GM12892 (cell line): ENCODE measurements at regions not wholly inside any gene's neighbourhood (a gene's known extent, or its start where the extent isn't known, plus 50 kb on each side); places are given as distances from the start of the nearest gene placed in this dataset.
A peak's percentile ranks its signal among the peaks of the same experiment; 100 is the strongest.
"Not testable (repeated sequence)": the region's sequence is repeated elsewhere in the genome, so short reads cannot be mapped to it uniquely, and the experiment has no call there.

Source experiments
- DNase-seq: peaks from one replicate; pipeline ENCODE4 v3.0.0; 2011; ENCODE audit not compliant: insufficient read length
- FAIRE-seq: peaks from 2 replicates; lab custom pipeline; 2011; peaks lifted over from hg19 to GRCh38; lab: Jason Lieb, UNC
- POLR2A ChIP-seq: IDR thresholded peaks from 2 replicates; pipeline ENCODE4 v1.6.1; 2011; ENCODE audit warnings: low read depth, low read length, control low read depth
- POLR2AphosphoS5 ChIP-seq: IDR thresholded peaks from 2 replicates; pipeline ENCODE4 v1.6.1; 2011; ENCODE audit warnings: low read depth, low read length, control low read depth
- TAF1 ChIP-seq: IDR thresholded peaks from 2 replicates; pipeline ENCODE4 v1.6.1; 2011; ENCODE audit warnings: low read depth, mild to moderate bottlenecking, control low read depth, low read length, borderline replicate concordance

DNA sequence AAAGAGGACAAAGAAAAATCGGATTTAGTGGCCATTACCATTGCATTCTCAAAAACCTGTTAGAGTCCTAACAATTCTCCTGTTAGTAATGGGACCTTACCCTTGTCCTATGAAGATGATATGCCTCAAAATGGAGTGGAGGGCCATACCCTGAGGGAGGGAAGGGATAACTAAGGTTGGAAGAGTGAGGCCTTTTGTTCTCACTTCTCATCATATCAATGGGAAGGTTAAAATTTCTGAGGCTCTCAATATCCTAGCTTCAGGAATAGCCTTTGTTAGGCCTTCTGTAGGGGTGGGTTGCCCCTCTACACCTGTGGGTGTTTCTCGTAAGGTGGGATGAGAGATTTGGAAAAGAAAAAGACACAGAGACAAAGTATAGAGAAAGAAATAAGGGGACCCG is 109.4 kb upstream of the SGIP1 start:
- DNase-seq, FAIRE-seq: not testable (repeated sequence)

DNA sequence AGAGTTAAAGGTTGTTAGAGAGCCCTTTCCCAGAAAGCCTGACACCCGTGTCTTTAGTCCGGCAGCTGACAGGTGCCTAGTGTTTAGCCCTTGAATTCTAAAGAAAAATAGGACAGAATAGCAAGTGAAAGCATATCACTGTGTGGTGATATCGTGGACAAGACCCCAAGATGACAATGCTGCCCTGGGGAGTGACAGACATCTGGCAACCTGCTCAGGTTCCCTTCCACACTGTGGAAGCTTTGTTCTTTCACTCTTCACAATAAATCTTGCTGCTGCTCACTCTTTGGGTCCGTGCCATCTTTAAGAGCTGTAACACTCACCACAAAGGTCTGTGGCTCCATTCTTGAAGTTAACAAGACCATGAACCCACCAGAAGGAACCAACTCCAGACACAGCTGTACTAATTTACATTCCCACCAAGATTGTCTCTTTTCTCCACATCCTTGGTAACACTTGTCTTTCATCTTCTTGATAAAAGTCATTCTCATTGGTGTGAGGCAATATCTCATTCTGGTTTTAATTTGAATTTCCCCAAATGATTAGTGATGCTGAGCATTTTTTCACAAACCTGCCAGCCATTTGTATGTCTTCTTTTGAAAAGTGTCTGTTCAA is 107.6 kb upstream of the SGIP1 start:
- DNase-seq, result no peak
- no peak for TF ChIP-seq TAF1
- no peak for TF ChIP-seq POLR2A
- TF ChIP-seq POLR2AphosphoS5, result no peak
- no peak for FAIRE-seq

DNA sequence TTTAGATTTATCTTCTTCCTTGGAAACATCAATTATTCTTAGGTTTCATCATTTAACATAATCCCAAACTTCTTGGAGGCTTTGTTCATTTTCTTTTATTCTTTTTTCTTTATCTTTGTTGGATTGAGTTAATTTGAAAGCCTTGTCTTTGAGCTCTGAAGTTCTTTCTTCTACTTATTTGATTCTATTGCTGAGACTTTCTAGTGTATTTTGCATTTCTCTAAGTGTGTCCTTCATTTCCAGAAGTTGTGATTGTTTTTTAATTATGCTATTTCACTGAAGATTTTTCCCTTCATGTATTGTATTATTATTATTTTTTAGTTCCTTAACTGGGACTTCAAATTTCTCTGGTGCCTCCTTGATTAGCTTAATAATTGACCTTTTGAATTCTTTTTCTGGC is 103.1 kb upstream of the SGIP1 start:
- DNase-seq, result not testable (repeated sequence)

DNA sequence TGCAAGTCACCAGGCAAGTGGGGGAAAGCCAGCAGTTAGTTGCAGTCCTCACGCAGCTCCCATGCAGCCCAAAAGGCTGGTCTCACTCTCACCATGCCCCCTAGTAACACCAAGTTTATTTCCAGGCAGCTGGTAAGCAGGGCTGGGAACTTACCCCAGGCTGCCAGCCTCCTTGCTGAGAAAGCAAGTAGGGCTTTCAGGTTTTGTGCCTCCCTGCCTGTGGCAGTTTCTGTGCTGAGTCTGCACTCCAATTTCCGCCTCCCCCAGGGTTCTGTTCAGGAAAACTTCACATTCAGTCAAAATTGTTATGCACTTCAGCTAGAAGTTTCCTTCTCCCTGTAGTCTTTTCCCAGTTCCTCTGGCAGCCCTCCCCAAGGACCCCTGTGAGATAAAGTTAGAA is 102.0 kb upstream of the SGIP1 start:
- TF ChIP-seq POLR2A (no peak), TAF1 (no peak), POLR2AphosphoS5 (no peak)
- FAIRE-seq (no peak), DNase-seq (no peak)

More for the DNA sequence above, 103.1 kb upstream of the SGIP1 start:
- FAIRE-seq, result not testable (repeated sequence)

DNA sequence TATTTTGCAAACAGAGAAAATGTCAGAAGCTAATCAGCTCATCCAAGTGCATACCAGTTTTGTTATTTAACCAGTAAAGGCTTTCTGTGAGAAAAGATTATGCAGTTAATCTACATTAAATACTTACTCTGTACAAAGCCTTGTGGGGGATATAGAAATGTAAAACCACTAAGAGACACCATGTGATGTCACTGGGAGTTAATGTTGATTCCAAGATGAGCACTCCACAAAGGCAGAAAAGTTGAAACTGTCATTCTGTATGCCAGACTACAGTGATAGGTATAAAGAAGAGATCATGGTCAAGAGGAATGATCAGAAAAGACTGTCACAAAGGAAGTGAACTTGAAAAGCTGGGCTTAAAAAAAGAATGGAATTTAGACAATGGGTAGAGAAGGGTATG is 100.3 kb upstream of the SGIP1 start:
- DNase-seq (no peak), FAIRE-seq (no peak)
- no peak for TF ChIP-seq POLR2AphosphoS5
- no peak for TF ChIP-seq POLR2A
- no peak for TF ChIP-seq TAF1

DNA sequence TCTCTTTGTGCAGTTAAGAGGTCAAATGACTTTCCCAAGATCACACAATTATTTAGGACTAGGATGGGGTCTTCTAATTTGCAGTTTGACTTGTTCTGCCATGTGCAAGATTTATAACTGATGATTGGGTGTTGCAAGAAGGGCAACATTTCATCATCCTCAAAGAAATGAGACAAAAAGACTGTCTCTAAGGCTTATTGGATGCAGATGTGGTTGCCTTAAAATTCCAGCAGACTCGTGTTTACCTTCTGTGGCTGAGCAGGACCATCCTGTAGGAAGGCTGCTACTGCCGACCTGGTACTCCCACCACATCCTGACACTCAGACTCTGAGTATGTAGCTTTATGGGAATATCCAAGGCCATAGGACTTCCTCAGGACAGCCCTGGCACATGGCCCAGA is 99.9 kb upstream of the SGIP1 start:
- DNase-seq, result no peak
- FAIRE-seq, result no peak
- no peak for TF ChIP-seq POLR2AphosphoS5

DNA sequence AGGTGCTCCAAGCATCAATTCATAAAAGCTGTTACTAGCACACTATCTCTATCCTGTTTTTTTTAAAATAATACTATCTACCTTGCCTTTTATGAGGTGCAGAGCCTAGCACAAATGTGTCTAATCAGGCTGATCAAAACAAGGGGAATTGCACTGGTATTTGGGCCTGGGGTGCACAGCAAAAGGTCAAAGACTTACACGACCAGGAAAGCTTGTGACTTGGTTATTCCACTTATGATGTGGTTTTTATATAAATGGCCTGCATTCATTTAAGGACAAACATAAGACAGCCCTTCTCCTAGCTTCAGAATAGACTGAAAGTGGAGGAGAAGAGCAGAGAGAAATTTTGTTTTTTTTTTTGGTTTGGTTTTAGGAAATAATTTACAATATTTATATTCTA is 98.4 kb upstream of the SGIP1 start:
- DNase-seq, result no peak
- no peak for TF ChIP-seq POLR2AphosphoS5
- TF ChIP-seq POLR2A, result no peak
- no peak for TF ChIP-seq TAF1
- FAIRE-seq, result no peak

DNA sequence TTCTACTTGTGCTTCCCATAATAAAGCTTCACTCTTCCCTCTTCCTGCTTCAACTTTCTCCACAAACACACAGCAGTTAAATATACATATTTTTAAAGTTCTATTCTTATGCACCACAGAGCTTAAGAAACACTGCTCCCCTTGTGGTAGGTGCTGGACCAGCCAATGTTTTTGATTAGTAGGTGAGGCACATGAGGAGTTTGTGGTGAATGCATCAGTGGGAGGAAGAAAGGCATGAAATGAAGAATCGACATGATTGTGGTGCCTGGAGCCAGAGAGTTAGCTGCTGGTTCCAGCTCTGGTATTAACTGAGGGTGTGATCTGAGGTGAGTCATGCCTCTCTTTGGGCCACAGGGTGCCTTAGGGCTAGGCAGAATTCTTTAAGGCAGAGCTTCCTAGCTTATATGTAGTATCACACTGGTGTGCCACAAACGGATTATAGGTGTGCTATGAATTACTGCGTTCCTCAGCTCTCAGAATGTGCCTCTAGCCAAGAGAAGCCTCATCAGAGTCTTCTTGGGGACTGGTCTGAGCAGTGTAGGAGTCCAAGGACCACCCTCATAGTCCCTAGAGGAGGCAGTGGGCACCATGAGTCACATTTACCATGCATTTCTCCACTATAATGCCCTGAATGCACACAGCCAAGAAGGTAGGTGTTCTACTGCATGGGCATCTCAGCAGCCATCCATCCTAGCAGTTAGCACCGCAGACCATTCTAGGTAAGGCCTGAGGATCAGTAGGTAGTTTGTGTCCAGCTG is 97.4 kb upstream of the SGIP1 start:
- DNase-seq (no peak), FAIRE-seq (no peak)
- TF ChIP-seq TAF1 (no peak), POLR2A (no peak), POLR2AphosphoS5 (no peak)

DNA sequence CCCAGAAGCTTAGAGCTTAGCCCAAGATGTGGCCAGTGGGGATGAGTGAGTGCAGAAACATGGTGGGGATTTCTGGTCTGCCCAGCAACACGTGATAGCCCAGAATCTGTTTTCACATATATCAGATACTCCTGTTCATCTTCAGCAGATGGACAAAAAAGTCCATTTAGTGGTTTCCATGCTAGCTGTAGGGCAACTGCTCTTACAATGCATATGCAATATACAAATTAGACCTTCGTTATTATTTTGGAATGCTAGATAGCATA is 96.9 kb upstream of the SGIP1 start:
- FAIRE-seq (no peak), DNase-seq (no peak)
- TF ChIP-seq POLR2A (no peak), POLR2AphosphoS5 (no peak), TAF1 (no peak)

DNA sequence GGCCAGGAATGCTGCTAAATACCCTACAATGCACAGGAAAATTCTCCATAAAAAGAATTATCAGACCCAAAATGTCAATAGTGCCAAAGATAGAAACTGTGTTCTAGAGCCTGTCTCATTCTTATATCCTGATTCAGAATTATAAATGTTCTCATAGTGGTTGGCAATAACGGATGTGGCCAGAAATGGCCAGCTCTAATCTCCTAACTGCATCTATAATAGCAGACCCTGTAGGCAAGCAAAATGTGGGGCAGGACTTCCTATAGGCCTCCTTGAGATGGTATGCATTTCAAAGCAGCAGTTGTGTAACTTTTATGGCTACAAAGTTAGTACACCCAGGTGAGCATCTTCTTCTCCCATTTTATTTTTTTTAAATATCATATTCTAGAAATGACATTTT is 95.9 kb upstream of the SGIP1 start:
- FAIRE-seq (peak; percentile 64), DNase-seq (no peak)
- TF ChIP-seq POLR2A (no peak), TAF1 (no peak), POLR2AphosphoS5 (no peak)

DNA sequence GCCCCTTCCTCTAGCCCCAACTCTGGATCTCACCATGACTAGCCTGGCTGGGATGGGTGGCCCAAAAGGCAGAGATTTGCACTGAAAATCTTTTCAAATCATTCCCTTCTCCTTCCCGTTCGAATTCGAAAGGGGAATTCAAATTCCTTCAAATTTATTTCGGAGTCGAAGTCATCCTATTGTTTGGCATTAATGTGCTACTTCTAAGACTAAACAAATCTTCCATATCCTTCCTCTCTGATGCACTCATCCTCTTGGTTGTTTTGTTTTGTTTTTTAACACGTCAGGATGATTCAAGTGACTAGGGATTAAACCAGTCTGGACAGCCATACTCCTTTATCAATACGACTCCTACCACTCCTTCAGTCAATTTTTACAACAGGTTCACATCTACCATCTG is 95.5 kb upstream of the SGIP1 start:
- FAIRE-seq, result peak; percentile 83
- DNase-seq, result no peak

DNA sequence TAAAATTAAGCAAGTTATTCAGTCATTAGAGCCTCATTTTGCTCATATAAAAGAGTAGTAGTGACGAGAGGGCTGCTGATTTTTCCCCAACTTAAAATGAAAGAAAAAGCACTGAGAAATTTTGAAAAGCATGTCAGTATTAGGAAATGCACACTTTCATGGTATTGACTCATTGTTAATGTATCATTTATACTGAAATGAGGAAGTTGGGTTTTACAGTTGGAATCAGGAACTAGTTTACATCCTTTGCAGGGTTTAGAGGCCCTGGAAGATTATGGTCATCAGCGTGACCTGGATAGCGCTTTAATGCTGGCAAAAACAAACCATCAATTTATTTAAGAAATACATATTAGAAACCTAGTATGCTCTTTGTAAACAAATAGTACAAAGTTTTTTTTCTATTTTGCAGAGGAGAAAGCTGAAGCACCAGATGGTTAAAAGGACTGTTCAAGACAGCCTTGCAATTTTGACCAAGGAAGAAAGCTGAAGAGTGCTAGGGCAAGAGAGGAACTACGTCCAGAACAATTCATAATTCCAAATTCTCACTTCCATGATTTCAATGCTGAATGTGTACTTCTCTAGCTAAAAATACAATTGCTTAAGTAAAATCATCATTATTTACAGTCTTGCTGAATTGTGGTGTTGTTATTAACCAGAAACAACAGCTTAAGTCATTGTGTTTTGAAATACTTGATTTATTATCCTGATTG is 94.8 kb upstream of the SGIP1 start:
- peak; percentile 86 for FAIRE-seq
- DNase-seq, result no peak

More for the DNA sequence above, 95.5 kb upstream of the SGIP1 start:
- TF ChIP-seq TAF1 (no peak), POLR2A (no peak), POLR2AphosphoS5 (no peak)

DNA sequence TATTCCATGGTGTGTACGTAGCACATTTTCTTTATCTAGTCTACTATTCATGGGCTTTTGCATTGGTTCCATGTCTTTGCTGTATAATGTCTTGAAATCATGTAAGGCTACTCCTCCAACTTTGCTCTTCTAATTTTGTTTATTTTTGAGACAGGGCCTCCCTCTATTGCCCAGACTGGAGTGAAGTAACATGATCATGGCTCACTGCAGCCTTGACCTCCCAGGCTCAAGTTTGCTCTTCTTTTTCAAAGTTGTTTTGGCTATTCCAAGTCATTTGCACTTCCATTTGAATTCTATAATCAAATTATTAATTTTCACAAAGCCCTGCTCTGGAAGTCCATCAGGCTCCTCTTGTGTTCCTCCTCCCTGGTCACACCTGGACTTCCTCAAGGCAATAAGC is 90.2 kb upstream of the SGIP1 start:
- FAIRE-seq (no peak), DNase-seq (no peak)
- no peak for TF ChIP-seq POLR2A
- no peak for TF ChIP-seq TAF1
- no peak for TF ChIP-seq POLR2AphosphoS5

More for the DNA sequence above, 94.8 kb upstream of the SGIP1 start:
- no peak for TF ChIP-seq POLR2A
